Uterus (tissue), 3 donors: ENCODE measurements at regions not wholly inside any gene's neighbourhood (a gene's known extent, or its start where the extent isn't known, plus 50 kb on each side); places are given as distances from the start of the nearest gene placed in this dataset.

Experiments
- DNase-seq, 2 donors: peaks; one replicate each; pipeline ENCODE4 v3.0.0-alpha.2; 2019 to 2020
- H3K27ac ChIP-seq, 2 donors: fragments of 200-600 bp; sonication (generic); 1 replicate in 1 of 2; 2 replicates in 1 of 2; pipeline ENCODE4 v1.5.1; 2016 to 2018
- H3K27me3 ChIP-seq, 2 donors: fragments of 200-600 bp; sonication (generic); one replicate each; pipeline ENCODE4 v1.5.1; 2018 to 2019; ENCODE audit warnings: control low read depth in 1 of 2
- H3K36me3 ChIP-seq, 2 donors: fragments of 200-600 bp; sonication (generic); one replicate each; pipeline ENCODE4 v1.5.1; 2019; ENCODE audit warnings: control low read depth in 1 of 2
- H3K4me1 ChIP-seq, 2 donors: fragments of 200-600 bp; sonication (generic); one replicate each; pipeline ENCODE4 v1.5.1; 2018 to 2019; ENCODE audit warnings: control low read depth in 1 of 2
- H3K4me3 ChIP-seq, 2 donors: fragments of 200-600 bp; sonication (generic); 1 replicate in 1 of 2; 2 replicates in 1 of 2; pipeline ENCODE4 v1.5.1; 2018 to 2019; ENCODE audit warnings: mild to moderate bottlenecking in 1 of 2
- H3K9me3 ChIP-seq, 2 donors: fragments of 200-600 bp; sonication (generic); one replicate each; pipeline ENCODE4 v1.5.1; 2019; ENCODE audit warnings: control low read depth in 1 of 2
- CTCF ChIP-seq, 4 experiments: fragments of 200-600 bp in 2 of 4; fragments of 450-650 bp in 2 of 4; sonication (generic) in 2 of 4; IDR thresholded peaks; one replicate each; pipeline ENCODE4 v1.5.1; 2016 to 2019; ENCODE audit warnings: antibody characterized with exemption in 4 of 4, mild to moderate bottlenecking in 2 of 4, moderate library complexity in 1 of 4
- POLR2A ChIP-seq, 2 donors: fragments of 450-650 bp; IDR thresholded peaks; one replicate each; pipeline ENCODE4 v1.6.1; 2016; ENCODE audit warnings: antibody characterized with exemption in 2 of 2, mild to moderate bottlenecking in 1 of 2, moderate library complexity in 1 of 2
- intact Hi-C: fragments of 100-400 bp; cut with DNase I; formaldehyde crosslinking; loops from one replicate; pipeline ENCODE4 v1.15.1; 2023; ENCODE audit warnings: low total_unique reads
- donor health status: DM: yes; HTN: yes; CAD: no.

GRCh38 chr14:83463500-83464098 lies 1929.9 kb upstream of the SEL1L start:
- Histone ChIP-seq H3K9me3 (no peaks in the 10 kb centered on the region), H3K4me3 (no peak overlapping the region), H3K27ac (no peak overlapping the region), H3K4me1 (no peaks in the 10 kb centered on the region), H3K36me3 (no peaks in the 10 kb centered on the region), H3K27me3 (no peaks in the 10 kb centered on the region)
- no peak for DNase-seq
- peak in 2 of 4 experiments; percentile 18 to 26 for TF ChIP-seq CTCF (IDR thresholded peaks at IDR 0.05)
- TF ChIP-seq POLR2A (IDR thresholded peaks at IDR 0.05), result no peak
- intact Hi-C loops, result no loop called here

- TF ChIP-seq CTCF (IDR thresholded peaks at IDR 0.05), result no peak
- TF ChIP-seq POLR2A (IDR thresholded peaks at IDR 0.05), result no peak
- no peak for DNase-seq
- Histone ChIP-seq H3K9me3 (no peaks in the 10 kb centered on the region), H3K36me3 (no peaks in the 10 kb centered on the region), H3K4me3 (no peak overlapping the region), H3K27me3 (no peaks in the 10 kb centered on the region), H3K4me1 (no peaks in the 10 kb centered on the region), H3K27ac (no peak overlapping the region)
- intact Hi-C loops, result no loop called here
Measured at GRCh38 chr14:83467811-83468210, 1934.2 kb upstream of the SEL1L start.

- intact Hi-C loops, result no loop called here
- H3K27ac ChIP-seq, result no peak overlapping the region
- no peak overlapping the region for H3K4me3 ChIP-seq
- no peak for TF ChIP-seq POLR2A (IDR thresholded peaks at IDR 0.05)
- TF ChIP-seq CTCF (IDR thresholded peaks at IDR 0.05), result no peak
- no peaks in the 10 kb centered on the region for H3K27me3 ChIP-seq
- no peak for DNase-seq
- H3K36me3 ChIP-seq, result no peaks in the 10 kb centered on the region
- no peaks in the 10 kb centered on the region for H3K9me3 ChIP-seq
- H3K4me1 ChIP-seq, result no peaks in the 10 kb centered on the region
Measured at GRCh38 chr14:83470466-83470865, 1936.8 kb upstream of the SEL1L start.

GRCh38 chr14:83470959-83471695 lies 1937.5 kb upstream of the SEL1L start:
- no peak for DNase-seq
- H3K27ac ChIP-seq, result no peak overlapping the region
- no peaks in the 10 kb centered on the region for H3K27me3 ChIP-seq
- TF ChIP-seq CTCF (IDR thresholded peaks at IDR 0.05), result no peak
- H3K36me3 ChIP-seq, result no peaks in the 10 kb centered on the region
- no peak overlapping the region for H3K4me3 ChIP-seq
- H3K9me3 ChIP-seq, result no peaks in the 10 kb centered on the region
- H3K4me1 ChIP-seq, result no peaks in the 10 kb centered on the region
- intact Hi-C loops, result no loop called here

- intact Hi-C loops, result no loop called here
- no peak for DNase-seq
- H3K27me3 ChIP-seq, result no peaks in the 10 kb centered on the region
Measured at GRCh38 chr14:83473416-83474235, 1940.0 kb upstream of the SEL1L start.

More at GRCh38 chr14:83473416-83474235, 1940.0 kb upstream of the SEL1L start:
- Histone ChIP-seq H3K27ac (no peak overlapping the region), H3K4me3 (no peak overlapping the region), H3K4me1 (no peaks in the 10 kb centered on the region), H3K36me3 (no peaks in the 10 kb centered on the region), H3K9me3 (no peaks in the 10 kb centered on the region)
- TF ChIP-seq CTCF (IDR thresholded peaks at IDR 0.05) (no peak), POLR2A (IDR thresholded peaks at IDR 0.05) (no peak)
